ENCODE measurements at regions not wholly inside any gene's neighbourhood (a gene's known extent, or its start where the extent isn't known, plus 50 kb on each side); places are given as distances from the start of the nearest gene placed in this dataset.

DNA sequence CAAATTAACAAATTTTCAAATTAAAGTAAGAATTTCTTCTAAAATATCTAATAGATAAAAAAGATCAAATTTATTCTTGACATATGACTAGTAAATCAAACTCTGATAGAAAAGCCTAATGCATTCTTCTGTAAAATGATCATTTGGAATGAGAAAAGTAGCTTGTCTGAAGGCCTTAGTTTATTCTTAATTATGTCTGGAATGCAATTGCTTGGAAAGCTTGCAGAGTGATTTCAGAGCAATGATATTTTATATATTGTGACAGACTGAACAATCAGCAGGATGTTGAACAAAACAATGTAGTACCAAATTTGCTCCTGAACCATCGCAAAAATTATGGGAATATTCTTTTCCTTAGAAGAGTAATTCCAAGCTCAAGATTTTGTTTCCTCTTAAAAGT, 789.6 kb upstream of the NOVA1 start:
- no CpG with 5 or more reads among the region's 1 CpG for WGBS, 2 experiments (ENCODE audit: extremely low coverage in 2 of 2, insufficient read length in 1 of 2)
- no peak overlapping the region for H2BK120ac ChIP-seq (ENCODE audit: low read depth, low read length)
- no peak overlapping the region for H2AK9ac ChIP-seq (replicated peaks; ENCODE audit: low read depth, low read length, poor library complexity)
- no peaks in the 10 kb centered on the region for H3K36me3 ChIP-seq (ENCODE audit: control insufficient read depth, insufficient read depth, low read length)
- dilution Hi-C loops (cut with HindIII; ENCODE audit: low sequenced_read_pairs, unreplicated experiment) (no loop called here), in situ Hi-C loops (cut with MboI; ENCODE audit: low sequenced_read_pairs) (no loop called here), intact Hi-C loops (cut with micrococcal nuclease) (no loop called here)
- no TSS peak for BruUV-seq (replicated peaks)
- no peak overlapping the region for H3K27ac ChIP-seq (ENCODE audit: insufficient read depth, low read length)
- H3K9me1 ChIP-seq (ENCODE audit: insufficient read depth, low read length): no peaks in the 10 kb centered on the region
- H4K8ac ChIP-seq (ENCODE audit: low read depth in 2 of 2, low read length in 2 of 2): no peak overlapping the region
- no peak overlapping the region for H2BK5ac ChIP-seq (ENCODE audit: low read depth, low read length, poor library complexity, severe bottlenecking)
- no peak overlapping the region for H3K23ac ChIP-seq (ENCODE audit: low read depth, low read length)
- POLR2A ChIA-PET (ENCODE audit: unreplicated experiment): no interaction called here
- no peak overlapping the region for H3K4ac ChIP-seq (ENCODE audit: low read depth, low read length)
- H3K27me3 ChIP-seq (ENCODE audit: control insufficient read depth, insufficient read depth, low read length): no peaks in the 10 kb centered on the region
- H3K18ac ChIP-seq (ENCODE audit: low read depth, low read length): no peak overlapping the region
- H2BK15ac ChIP-seq (ENCODE audit: low read depth, low read length): no peak overlapping the region
- DNase-seq (no peak), ATAC-seq (ENCODE audit: low read depth) (no peak)
- H3K4me3 ChIP-seq (ENCODE audit: insufficient read depth, low read depth, low read length): no peak overlapping the region
- no peaks in the 10 kb centered on the region for H4K20me1 ChIP-seq (ENCODE audit: insufficient read depth, low read length)
- H3K79me1 ChIP-seq (ENCODE audit: low read depth in 1 of 2, low read length in 2 of 2): no peaks in the 10 kb centered on the region
- H2AFZ ChIP-seq (replicated peaks; ENCODE audit: low read length, poor library complexity): no peak overlapping the region
- H4K91ac ChIP-seq (ENCODE audit: insufficient read depth, low read depth, low read length): no peak overlapping the region
- no peaks in the 10 kb centered on the region for H3K4me1 ChIP-seq (ENCODE audit: control insufficient read depth, insufficient read depth, low read length)
- no peak overlapping the region for H4K5ac ChIP-seq (ENCODE audit: low read depth, low read length)
- no peak overlapping the region for H2BK20ac ChIP-seq (ENCODE audit: low read depth, low read length)
- H3K9ac ChIP-seq (ENCODE audit: low read depth, low read length): no peak overlapping the region
- TF ChIP-seq MAZ (IDR thresholded peaks at IDR 0.05; ENCODE audit: borderline replicate concordance, low read depth, low read length): no peak
- TF ChIP-seq RCOR1 (IDR thresholded peaks at IDR 0.05; ENCODE audit: insufficient replicate concordance, low read length): no peak
- TF ChIP-seq CHD1 (IDR thresholded peaks at IDR 0.05; ENCODE audit: low read depth, low read length): no peak
- TF ChIP-seq FOS (IDR thresholded peaks at IDR 0.05; ENCODE audit: low read depth, low read length): no peak
- no peak for TF ChIP-seq SMC3 (IDR thresholded peaks at IDR 0.05; ENCODE audit: low read depth, low read length)
- TF ChIP-seq MAFK (IDR thresholded peaks at IDR 0.05; ENCODE audit: low read depth, low read length): no peak
- TF ChIP-seq ELK1 (IDR thresholded peaks at IDR 0.05; ENCODE audit: borderline replicate concordance, low read depth, low read length): no peak
- no peak for TF ChIP-seq MXI1 (IDR thresholded peaks at IDR 0.05; ENCODE audit: borderline replicate concordance, low read depth, low read length)
- TF ChIP-seq NFE2L2 (IDR thresholded peaks at IDR 0.05; ENCODE audit: low read depth, low read length): no peak
- TF ChIP-seq CEBPB (IDR thresholded peaks at IDR 0.05; ENCODE audit: low read depth, low read length): no peak
- H3K56ac ChIP-seq (ENCODE audit: extremely low read depth, insufficient read depth, low read length): no peak overlapping the region
- no peak overlapping the region for H2AK5ac ChIP-seq (ENCODE audit: low read depth, low read length)
- peaks cover 11% of the 10 kb centered on the region for H3K9me3 ChIP-seq (ENCODE audit: control insufficient read depth, insufficient read depth, low read length)
- H3K4me2 ChIP-seq (ENCODE audit: low read depth, low read length): no peak overlapping the region
- H3K14ac ChIP-seq (replicated peaks; ENCODE audit: low read depth, low read length): no peak overlapping the region
- CTCF ChIA-PET: no interaction called here

All from IMR-90 (cell line).